HEK293T (cell line): ENCODE measurements at regions not wholly inside any gene's neighbourhood (a gene's known extent, or its start where the extent isn't known, plus 50 kb on each side); places are given as distances from the start of the nearest gene placed in this dataset.

ENCODE experiments used
- BHLHE40 ChIP-seq: fragments of 450-650 bp; IDR thresholded peaks from 2 replicates; pipeline ENCODE4 v1.6.1; 2016; ENCODE audit warnings: mild to moderate bottlenecking, moderate library complexity, borderline replicate concordance
- CTBP1 ChIP-seq: fragments of 450-650 bp; IDR thresholded peaks from 2 replicates; pipeline ENCODE4 v1.6.1; 2016; ENCODE audit warnings: borderline replicate concordance
- ELF4 ChIP-seq: fragments of 450-650 bp; IDR thresholded peaks from 2 replicates; pipeline ENCODE4 v1.6.1; 2017; ENCODE audit warnings: antibody characterized with exemption
- FOXK2 ChIP-seq: fragments of 450-650 bp; IDR thresholded peaks from 2 replicates; pipeline ENCODE4 v1.6.1; 2016; ENCODE audit warnings: mild to moderate bottlenecking
- FOXM1 ChIP-seq: fragments of 450-650 bp; IDR thresholded peaks from 2 replicates; pipeline ENCODE4 v1.6.1; 2017; ENCODE audit warnings: mild to moderate bottlenecking, borderline replicate concordance
- HDGF ChIP-seq: fragments of 450-650 bp; IDR thresholded peaks from 2 replicates; pipeline ENCODE4 v1.6.1; 2017; ENCODE audit warnings: antibody characterized with exemption, borderline replicate concordance
- NFRKB ChIP-seq: fragments of 450-650 bp; IDR thresholded peaks from 2 replicates; pipeline ENCODE4 v1.6.1; 2016; ENCODE audit warnings: mild to moderate bottlenecking, moderate library complexity
- SP1 ChIP-seq: fragments of 450-650 bp; IDR thresholded peaks from 2 replicates; pipeline ENCODE4 v1.6.1; 2017
- SUZ12 ChIP-seq: fragments of 450-650 bp; IDR thresholded peaks from 2 replicates; pipeline ENCODE4 v1.6.1; 2016; ENCODE audit warnings: mild to moderate bottlenecking
- ZNF384 ChIP-seq: fragments of 450-650 bp; IDR thresholded peaks from 2 replicates; pipeline ENCODE4 v1.6.1; 2016

DNA sequence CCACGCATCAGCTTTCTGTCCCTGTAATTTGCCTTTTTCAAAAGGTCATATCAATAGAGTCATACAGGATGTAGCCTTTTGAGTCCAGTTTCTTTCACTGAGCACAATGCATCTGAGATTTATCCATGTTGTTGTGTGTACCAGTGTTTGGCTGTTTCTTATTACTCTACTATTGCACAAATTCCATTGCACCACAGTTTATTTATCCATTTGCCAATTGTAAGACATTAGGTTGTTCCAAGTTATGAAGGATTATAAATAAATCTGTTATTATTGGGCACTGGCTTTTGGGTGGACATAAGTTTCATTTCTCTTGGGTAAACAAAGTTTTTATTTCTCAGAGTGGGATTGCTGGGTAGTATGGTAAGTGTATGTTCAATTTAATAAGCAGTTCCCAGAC lies 68.3 kb upstream of the TBPL2 start:
- TF ChIP-seq ELF4 (no peak), SP1 (no peak), FOXM1 (no peak), NFRKB (no peak), CTBP1 (no peak), BHLHE40 (no peak), FOXK2 (no peak), SUZ12 (no peak), ZNF384 (no peak), HDGF (no peak)
